22Rv1 (cell line): ENCODE measurements at regions not wholly inside any gene's neighbourhood (a gene's known extent, or its start where the extent isn't known, plus 50 kb on each side); places are given as distances from the start of the nearest gene placed in this dataset.

ENCODE experiments used
- H3K27ac ChIP-seq: fragments of 450-650 bp; 2 replicates; pipeline ENCODE4 v1.5.1; 2017
- ZFX ChIP-seq: fragments of 450-650 bp; IDR thresholded peaks from 2 replicates; pipeline ENCODE4 v1.6.1; 2017; ENCODE audit warnings: antibody characterized with exemption, borderline replicate concordance
- TF ChIP-seq, protein P1 (sequence below): fragments of 450-650 bp; IDR thresholded peaks from 2 replicates; pipeline ENCODE4 v1.5.1; 2017; ENCODE audit warnings: mild to moderate bottlenecking

DNA sequence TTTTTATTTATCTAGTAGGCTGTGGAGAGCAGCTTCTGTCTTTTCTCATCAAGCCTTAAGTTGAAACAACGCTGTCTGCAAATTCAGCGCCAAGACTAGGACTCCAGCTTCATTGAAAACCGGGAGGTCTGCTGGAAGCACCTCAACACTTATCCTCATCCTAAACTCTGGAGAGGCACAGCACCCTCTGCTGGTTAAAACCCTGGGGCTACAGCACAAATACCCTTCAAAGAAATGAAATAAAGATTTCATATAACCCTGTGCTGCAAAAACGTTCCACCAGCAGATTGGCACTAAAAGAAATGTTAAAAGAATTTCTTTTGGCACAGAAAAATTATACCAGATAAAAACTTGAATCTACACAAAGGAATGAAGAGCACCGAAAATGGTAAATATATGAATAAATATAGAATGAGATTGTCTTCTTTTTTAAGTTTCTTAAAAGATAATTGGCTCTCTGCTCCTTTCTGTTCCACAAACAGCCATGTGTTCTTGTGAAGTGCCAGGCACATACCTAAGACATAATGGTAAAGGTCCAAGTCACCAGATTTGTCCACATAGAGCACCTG, 227.7 kb upstream of the SAMSN1 start:
- TF ChIP-seq, protein P1, sequence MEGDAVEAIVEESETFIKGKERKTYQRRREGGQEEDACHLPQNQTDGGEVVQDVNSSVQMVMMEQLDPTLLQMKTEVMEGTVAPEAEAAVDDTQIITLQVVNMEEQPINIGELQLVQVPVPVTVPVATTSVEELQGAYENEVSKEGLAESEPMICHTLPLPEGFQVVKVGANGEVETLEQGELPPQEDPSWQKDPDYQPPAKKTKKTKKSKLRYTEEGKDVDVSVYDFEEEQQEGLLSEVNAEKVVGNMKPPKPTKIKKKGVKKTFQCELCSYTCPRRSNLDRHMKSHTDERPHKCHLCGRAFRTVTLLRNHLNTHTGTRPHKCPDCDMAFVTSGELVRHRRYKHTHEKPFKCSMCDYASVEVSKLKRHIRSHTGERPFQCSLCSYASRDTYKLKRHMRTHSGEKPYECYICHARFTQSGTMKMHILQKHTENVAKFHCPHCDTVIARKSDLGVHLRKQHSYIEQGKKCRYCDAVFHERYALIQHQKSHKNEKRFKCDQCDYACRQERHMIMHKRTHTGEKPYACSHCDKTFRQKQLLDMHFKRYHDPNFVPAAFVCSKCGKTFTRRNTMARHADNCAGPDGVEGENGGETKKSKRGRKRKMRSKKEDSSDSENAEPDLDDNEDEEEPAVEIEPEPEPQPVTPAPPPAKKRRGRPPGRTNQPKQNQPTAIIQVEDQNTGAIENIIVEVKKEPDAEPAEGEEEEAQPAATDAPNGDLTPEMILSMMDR: peak; percentile 66
- no peak for TF ChIP-seq ZFX
- no peak overlapping the region for H3K27ac ChIP-seq

DNA sequence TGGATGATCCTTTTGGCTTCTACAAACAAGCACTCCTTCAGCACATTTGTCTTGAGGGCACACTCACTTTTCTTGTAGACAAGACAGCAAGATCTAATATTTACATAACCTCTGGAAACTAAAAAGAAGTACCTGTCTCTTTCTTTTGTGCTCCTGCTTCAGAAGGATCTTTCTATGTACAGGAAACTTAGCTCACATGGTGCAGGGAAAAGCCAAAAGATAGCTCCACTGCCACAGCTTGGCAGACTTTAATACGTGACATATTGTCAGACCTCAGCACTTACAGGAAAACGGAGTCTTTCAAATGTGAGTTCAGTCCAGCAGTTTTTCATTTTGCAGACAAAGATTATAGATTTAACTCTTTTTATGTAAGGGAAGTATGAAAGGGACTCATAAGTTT, 225.5 kb upstream of the SAMSN1 start:
- no peak overlapping the region for H3K27ac ChIP-seq
- no peak for TF ChIP-seq ZFX

GRCh38 chr21:14768042-14768441, 221.9 kb upstream of the SAMSN1 start:
- H3K27ac ChIP-seq: no peak overlapping the region
- TF ChIP-seq ZFX: no peak
- TF ChIP-seq, protein P1: no peak

- no peak overlapping the region for H3K27ac ChIP-seq
- no peak for TF ChIP-seq ZFX
- TF ChIP-seq, protein P1: no peak
Observed at GRCh38 chr21:14767192-14767852, 221.2 kb upstream of the SAMSN1 start.

GRCh38 chr21:14766241-14766640, 220.1 kb upstream of the SAMSN1 start:
- TF ChIP-seq, protein P1: peak; percentile 14; the same call in 1 of the 2 replicates
- TF ChIP-seq ZFX: no peak
- H3K27ac ChIP-seq: no peak overlapping the region

DNA sequence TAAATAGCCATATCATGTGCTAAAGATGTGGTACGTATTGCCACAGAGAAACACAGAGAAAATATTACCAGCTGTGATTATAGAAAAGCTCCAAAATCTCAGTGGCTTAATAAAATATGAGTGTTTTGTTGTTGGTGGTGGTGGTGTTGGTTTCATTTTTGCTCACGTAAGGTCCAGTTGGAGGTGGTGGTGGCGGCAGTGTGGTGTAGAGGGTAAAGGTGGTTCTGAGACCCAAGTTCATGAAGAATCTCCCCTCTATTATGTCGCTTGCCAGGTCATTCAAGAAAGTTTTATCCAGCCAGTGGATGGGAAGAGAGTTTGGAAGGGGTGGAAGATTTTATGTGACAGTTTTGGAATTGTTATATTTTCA, 217.6 kb upstream of the SAMSN1 start:
- no peak overlapping the region for H3K27ac ChIP-seq
- TF ChIP-seq, protein P1: no peak

GRCh38 chr21:14762734-14763694, 216.9 kb upstream of the SAMSN1 start:
- TF ChIP-seq ZFX: no peak
- TF ChIP-seq, protein P1: no peak
- no peak overlapping the region for H3K27ac ChIP-seq
